SK-MEL-5 (cell line): ENCODE measurements at regions not wholly inside any gene's neighbourhood (a gene's known extent, or its start where the extent isn't known, plus 50 kb on each side); places are given as distances from the start of the nearest gene placed in this dataset.
A peak's percentile ranks its signal among the peaks of the same experiment; 100 is the strongest.
"Not testable (repeated sequence)": the region's sequence is repeated elsewhere in the genome, so short reads cannot be mapped to it uniquely, and the experiment has no call there.

ENCODE experiments used
- DNase-seq: peaks from one replicate; pipeline ENCODE4 v3.0.0-alpha.2; 2016; ENCODE audit warnings: low read depth, low spot score
- in situ Hi-C: cut with HindIII; loops from 2 replicates; pipeline ENCODE4 v1.10.0; 2016; ENCODE audit warnings: low sequenced_read_pairs, high pct_unique_total_duplicates, low pct_unique_long_range_greater_than_20kb

GRCh38 chr7:45258533-45259226, 101.1 kb downstream of the RAMP3 start:
- no peak for DNase-seq
- in situ Hi-C loops: no loop called here

GRCh38 chr7:45259227-45259596, 101.6 kb downstream of the RAMP3 start:
- in situ Hi-C loops: no loop called here

GRCh38 chr7:45259966-45260646, 102.5 kb downstream of the RAMP3 start:
- in situ Hi-C loops: no loop called here
- DNase-seq: peak; percentile 66

More at GRCh38 chr7:45259227-45259596, 101.6 kb downstream of the RAMP3 start:
- DNase-seq: no peak

GRCh38 chr7:45267262-45267661, 109.7 kb downstream of the RAMP3 start:
- no peak for DNase-seq
- in situ Hi-C loops: no loop called here

- in situ Hi-C loops: no loop called here
- no peak for DNase-seq
These were observed 110.4 kb downstream of the RAMP3 start for GRCh38 chr7:45268013-45268412.

- no peak for DNase-seq
- in situ Hi-C loops: no loop called here
These were observed 111.6 kb downstream of the RAMP3 start for GRCh38 chr7:45269192-45269591.

GRCh38 chr7:45278763-45279398, 121.3 kb downstream of the RAMP3 start:
- no peak for DNase-seq
- in situ Hi-C loops: no loop called here

GRCh38 chr7:45289611-45290010, 132.0 kb downstream of the RAMP3 start:
- in situ Hi-C loops, DNase-seq: not testable (repeated sequence)

GRCh38 chr7:45290880-45291279, 133.3 kb downstream of the RAMP3 start:
- DNase-seq: no peak
- in situ Hi-C loops: no loop called here

- in situ Hi-C loops: no loop called here
- DNase-seq: no peak
These were observed 134.9 kb downstream of the RAMP3 start for GRCh38 chr7:45292481-45292880.

- no peak for DNase-seq
- in situ Hi-C loops: no loop called here
These were observed 135.8 kb downstream of the RAMP3 start for GRCh38 chr7:45293295-45293942.

- DNase-seq: no peak
- in situ Hi-C loops: no loop called here
These were observed 137.0 kb downstream of the RAMP3 start for GRCh38 chr7:45294559-45294958.

GRCh38 chr7:45295222-45295621, 137.6 kb downstream of the RAMP3 start:
- in situ Hi-C loops: no loop called here
- no peak for DNase-seq

- no peak for DNase-seq
- in situ Hi-C loops: no loop called here
These were observed 139.2 kb downstream of the RAMP3 start for GRCh38 chr7:45296748-45297147.

- in situ Hi-C loops: no loop called here
- DNase-seq: no peak
These were observed 149.2 kb downstream of the RAMP3 start for GRCh38 chr7:45306752-45307305.

GRCh38 chr7:45311597-45311996, 154.0 kb downstream of the RAMP3 start:
- in situ Hi-C loops: no loop called here
- DNase-seq: no peak

GRCh38 chr7:45315512-45315911, 157.9 kb downstream of the RAMP3 start:
- in situ Hi-C loops, DNase-seq: not testable (repeated sequence)

- DNase-seq: no peak
- in situ Hi-C loops: no loop called here
These were observed 167.2 kb downstream of the RAMP3 start for GRCh38 chr7:45324683-45325237.
